SK-N-SH (cell line): ENCODE measurements at regions not wholly inside any gene's neighbourhood (a gene's known extent, or its start where the extent isn't known, plus 50 kb on each side); places are given as distances from the start of the nearest gene placed in this dataset.

Experiments
- CTCF ChIP-seq: fragments of 200-600 bp; sonication (generic); IDR thresholded peaks from 2 replicates; pipeline ENCODE4 v1.6.1; 2017; ENCODE audit warnings: antibody characterized with exemption, mild to moderate bottlenecking, moderate library complexity
- EP300 ChIP-seq, 2 experiments: IDR thresholded peaks; 2 replicates each; pipeline versions ENCODE4 v1.4.0 to v1.6.1; 2012; ENCODE audit warnings: borderline replicate concordance in 1 of 2, low read depth in 1 of 2, low read length in 1 of 2
- GATA2 ChIP-seq: sonication (generic); formaldehyde crosslinking; IDR thresholded peaks from 2 replicates; pipeline ENCODE4 v1.5.0; 2020; ENCODE audit warnings: mild to moderate bottlenecking, missing genetic modification reagents
- RFX5 ChIP-seq: IDR thresholded peaks from 2 replicates; pipeline ENCODE4 v1.6.1; 2012; ENCODE audit warnings: mild to moderate bottlenecking, improper control_type of control experiment, low read length
- YY1 ChIP-seq: IDR thresholded peaks from 2 replicates; pipeline ENCODE4 v1.4.0; 2012; ENCODE audit warnings: low read depth, mild to moderate bottlenecking
- TF ChIP-seq, protein P1 (sequence below): IDR thresholded peaks from 2 replicates; pipeline ENCODE4 v1.4.0; 2012; ENCODE audit warnings: low read depth, borderline replicate concordance

- TF ChIP-seq YY1: no peak
- TF ChIP-seq, protein P1, sequence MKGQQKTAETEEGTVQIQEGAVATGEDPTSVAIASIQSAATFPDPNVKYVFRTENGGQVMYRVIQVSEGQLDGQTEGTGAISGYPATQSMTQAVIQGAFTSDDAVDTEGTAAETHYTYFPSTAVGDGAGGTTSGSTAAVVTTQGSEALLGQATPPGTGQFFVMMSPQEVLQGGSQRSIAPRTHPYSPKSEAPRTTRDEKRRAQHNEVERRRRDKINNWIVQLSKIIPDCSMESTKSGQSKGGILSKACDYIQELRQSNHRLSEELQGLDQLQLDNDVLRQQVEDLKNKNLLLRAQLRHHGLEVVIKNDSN: no peak
- TF ChIP-seq EP300 (IDR thresholded peaks at IDR 0.05; ENCODE audit: borderline replicate concordance in 1 of 2, low read depth in 1 of 2, low read length in 1 of 2): no peak
- TF ChIP-seq CTCF: no peak
- no peak for TF ChIP-seq GATA2 (CRISPR knock-in tag)
- no peak for TF ChIP-seq RFX5
Measured at GRCh38 chr5:125510651-125511050, 764.2 kb upstream of the ZNF608 start.
